Pons (tissue), 1 donor: ENCODE measurements at regions not wholly inside any gene's neighbourhood (a gene's known extent, or its start where the extent isn't known, plus 50 kb on each side); places are given as distances from the start of the nearest gene placed in this dataset.
A peak's percentile ranks its signal among the peaks of the same experiment; 100 is the strongest.
"Not testable (repeated sequence)": the region's sequence is repeated elsewhere in the genome, so short reads cannot be mapped to it uniquely, and the experiment has no call there.

Experiments used
- DNase-seq: peaks from one replicate; pipeline ENCODE4 v3.0.0-alpha.2; 2016; ENCODE audit warnings: low spot score

DNA sequence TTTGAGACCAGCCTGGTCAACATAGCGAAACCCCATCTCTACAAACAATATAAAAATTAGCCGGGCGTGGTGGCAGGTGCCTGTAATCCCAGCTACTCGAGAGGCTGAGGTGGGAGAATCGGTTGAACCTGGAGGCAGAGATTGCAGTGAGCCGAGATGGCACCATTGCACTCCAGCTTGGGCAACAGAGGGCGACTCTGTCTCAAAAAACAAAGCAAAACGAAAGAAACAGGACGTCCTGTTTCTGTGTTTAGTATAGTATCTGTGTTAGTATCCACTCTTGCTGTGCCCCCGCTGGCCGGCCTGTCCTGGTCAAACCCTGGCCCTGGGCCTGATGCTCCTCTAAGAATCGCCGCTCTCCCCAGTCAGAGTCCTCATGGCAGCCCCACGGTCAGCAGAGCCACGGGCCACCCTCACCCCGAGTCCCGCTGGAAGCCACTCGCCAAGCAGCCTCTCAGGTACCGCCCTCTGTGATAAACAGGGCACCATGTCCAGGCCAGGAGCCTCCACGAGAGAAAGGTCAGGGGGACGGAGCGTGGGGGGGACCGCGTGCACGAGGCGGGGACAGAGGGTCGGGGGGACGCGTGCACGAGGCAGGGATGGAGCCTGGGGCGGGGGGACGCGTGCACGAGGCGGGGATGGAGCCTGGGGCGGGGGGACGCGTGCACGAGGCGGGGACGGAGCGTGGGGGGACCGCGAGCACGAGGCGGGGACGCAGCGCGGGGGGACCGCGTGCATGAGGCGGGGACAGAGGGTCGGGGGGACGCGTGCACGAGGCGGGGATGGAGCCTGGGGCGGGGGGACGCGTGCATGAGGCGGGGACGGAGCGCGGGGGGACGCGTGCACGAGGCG, 384.5 kb downstream of the SMOC2 start:
- no peak for DNase-seq

GRCh38 chr6:168823397-168824212, 382.6 kb downstream of the SMOC2 start:
- no peak for DNase-seq

- DNase-seq = no peak
Measured at GRCh38 chr6:168822376-168822775, 381.4 kb downstream of the SMOC2 start.

DNA sequence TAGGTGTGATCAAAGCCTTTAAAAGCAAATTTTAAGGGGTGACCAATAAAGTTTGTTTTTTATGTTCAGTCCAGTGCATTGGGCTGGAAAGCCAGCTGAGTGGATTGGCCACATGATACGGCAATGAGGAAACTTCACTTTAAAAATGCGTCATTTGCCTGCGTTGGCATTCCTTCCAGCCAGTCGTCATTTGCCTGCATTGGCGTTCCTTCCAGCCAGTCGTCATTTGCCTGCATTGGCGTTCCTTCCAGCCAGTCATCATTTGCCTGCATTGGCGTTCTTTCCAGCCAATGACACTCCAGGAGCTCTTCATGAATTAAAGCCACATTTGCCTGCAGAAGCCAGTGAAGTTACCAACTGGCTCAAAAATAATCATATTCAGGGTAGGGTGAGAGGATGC, 378.6 kb downstream of the SMOC2 start:
- DNase-seq = no peak

DNA sequence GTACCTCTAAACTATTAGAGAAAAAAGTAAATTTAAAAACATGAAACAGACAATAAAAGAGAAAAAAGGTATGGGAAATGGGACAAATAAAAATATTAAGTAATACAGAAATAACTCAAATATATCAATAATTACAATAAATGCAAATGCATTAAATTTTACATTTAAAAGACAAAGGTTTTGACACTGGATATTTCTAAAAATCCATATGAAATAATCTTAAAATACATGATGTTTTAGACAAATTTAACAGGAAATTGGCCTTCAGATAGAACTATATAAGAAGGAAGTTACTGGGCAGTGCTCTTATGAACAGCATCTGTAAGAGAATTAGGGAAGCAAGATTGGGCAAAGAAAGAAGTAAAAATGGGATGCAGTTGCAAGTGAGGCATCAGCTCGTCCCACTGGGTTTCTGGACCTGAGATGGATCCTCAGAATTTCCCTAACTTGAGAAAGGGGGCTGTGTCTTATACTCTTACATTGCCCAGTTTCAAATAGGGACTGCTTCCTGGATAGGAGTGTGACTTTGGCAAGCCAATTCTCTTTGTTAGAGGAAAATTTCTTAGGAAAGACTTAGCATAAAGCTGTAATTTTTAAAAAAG, 376.7 kb downstream of the SMOC2 start:
- no peak for DNase-seq

DNA sequence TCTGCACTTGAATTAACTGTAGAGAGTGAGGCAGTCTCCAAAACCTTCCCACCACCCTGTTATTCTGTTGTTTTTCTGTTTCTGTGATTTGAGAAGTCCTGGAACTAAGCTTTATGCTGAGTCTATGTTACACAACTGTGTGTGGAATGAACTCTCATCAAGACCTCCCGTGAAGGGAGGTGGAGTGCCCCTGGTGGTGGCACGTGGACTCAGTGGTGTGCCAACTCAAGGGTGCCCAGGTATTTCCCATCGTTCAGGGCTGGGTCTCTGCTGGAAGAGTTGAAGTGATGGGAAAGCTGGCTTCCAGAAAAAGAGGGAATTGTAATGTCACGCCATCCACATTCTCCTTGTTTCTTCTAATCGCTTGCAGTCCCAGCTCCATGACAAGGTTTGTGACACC, 374.2 kb downstream of the SMOC2 start:
- DNase-seq = no peak

DNA sequence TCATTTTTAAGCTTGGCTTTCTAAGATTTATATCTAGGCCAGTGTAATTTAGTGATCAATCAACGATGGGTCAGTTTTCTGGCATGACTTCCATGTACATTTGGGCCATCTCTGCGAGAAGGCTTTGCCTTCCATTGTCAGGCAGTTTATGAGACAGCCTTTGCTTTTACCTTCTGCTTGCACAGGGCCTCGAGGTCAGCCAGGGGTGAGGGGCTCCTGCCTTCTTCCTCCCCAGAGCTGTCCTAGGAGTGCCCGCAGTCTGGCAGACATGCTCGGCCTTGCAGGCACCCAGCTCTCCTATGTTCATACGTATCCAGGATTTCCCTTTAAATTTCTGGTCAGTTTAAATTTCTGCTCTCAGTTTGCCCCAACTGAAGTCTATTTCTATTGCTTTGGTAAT, 367.2 kb downstream of the SMOC2 start:
- DNase-seq = no peak

- no peak for DNase-seq
Measured at GRCh38 chr6:168804331-168804730, 363.3 kb downstream of the SMOC2 start.

DNA sequence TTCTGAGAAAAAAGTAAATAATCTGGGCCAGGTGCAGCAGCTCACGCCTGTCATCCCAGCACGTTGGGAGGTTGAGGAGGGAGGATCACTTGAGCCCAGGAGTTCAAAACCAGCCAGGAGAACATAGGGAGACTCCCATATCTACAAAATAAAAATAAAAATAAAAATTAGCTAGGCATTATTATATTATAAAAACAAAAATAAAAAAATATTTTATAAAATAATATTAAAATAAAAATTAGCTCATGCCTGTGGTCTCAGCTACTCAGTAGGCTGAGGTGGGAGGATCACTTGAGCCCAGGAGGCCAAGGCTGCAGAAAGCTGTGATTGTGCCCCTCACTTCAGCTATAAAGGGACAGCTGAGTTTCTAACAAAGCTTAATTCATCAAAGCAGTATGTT, 362.9 kb downstream of the SMOC2 start:
- DNase-seq = no peak

DNA sequence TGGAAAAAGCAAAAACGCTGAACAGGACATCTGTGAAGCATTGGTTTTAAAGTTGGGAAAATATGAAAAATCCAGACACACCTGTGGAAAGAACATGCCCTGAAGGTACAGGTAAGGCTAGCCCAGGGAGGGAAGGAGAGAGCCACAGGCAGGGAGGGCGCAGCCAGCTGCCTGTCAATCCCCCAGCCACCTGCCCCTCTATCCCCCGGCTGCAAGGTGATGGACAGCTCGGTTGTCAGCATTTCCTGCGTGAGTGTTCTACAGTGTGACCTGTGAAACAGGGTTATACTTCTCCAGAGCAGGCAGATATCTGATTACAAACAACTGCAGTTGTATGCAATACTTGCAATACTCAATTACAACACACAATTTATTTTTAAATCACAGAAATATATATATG, 358.1 kb downstream of the SMOC2 start:
- DNase-seq = no peak

DNA sequence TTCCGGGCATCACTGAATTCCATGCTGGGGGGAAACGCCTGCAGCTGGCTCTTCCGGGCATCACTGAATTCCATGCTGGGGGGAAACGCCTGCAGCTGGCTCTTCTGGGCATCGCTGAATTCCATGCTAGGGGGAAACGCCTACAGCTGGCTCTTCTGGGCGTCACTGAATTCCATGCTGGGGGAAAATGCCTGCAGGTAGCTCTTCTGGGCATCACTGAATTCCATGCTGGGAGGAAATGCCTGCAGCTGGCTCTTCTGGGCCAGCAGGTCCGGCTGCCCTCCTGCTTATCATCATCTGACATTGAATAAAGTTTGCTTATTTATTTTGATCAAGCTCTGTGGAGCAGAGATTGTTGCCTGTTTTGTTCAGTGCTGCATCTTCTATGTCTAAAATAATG, 355.1 kb downstream of the SMOC2 start:
- DNase-seq = no peak

DNA sequence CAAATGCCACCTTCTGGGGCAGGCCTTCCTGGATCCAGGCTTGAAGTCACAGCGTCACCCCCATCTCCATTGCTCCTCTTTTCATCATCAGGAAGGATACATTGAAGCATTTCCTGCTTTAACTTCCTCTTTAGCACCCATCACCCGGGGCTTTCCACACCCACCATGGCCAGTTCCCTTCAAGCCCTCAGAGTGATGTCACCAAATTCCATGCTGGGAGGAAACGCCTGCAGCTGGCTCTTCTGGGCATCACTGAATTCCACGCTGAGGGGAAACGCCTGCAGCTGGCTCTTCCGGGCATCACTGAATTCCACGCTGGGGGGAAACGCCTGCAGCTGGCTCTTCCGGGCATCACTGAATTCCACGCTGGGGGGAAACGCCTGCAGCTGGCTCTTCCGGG, 354.6 kb downstream of the SMOC2 start:
- DNase-seq = not testable (repeated sequence)

DNA sequence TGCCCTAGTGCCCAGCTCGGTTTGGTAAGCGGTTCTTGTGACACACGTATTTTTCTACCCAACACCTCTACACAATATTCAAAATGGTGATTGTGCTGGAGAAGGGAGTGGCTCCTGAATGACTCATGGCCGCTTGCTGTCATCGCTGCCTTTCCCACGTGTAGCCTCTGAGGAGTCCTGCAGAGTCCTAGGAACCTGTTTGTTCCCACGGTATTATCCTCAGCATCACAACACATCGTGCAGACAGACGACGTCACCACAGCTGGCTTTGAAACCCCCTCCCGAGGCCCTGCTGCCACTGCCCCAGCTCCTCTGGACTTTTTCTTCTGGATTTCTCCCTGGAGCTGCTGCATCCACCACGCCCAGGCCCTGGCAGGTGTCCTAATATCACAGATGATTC, 353.5 kb downstream of the SMOC2 start:
- no peak for DNase-seq

DNA sequence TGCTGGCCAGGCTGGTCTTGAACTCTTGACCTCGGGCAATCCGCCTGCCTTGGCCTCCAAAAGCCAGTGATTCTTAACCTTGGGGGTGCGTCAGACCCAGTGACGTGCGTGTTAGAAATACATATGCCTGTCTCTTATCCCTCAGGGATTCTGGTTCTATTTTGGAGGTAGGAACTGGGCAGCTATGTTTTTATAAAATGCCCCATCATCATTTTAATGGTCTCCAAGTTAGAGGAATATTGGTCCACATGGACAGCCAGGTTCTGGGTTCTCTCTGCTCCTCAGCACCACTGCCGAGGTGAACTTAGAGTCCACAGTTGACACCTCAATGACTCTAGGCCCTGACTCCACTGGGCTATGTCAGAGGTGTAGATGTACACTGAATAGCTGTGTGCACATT, 352.7 kb downstream of the SMOC2 start:
- DNase-seq = no peak

DNA sequence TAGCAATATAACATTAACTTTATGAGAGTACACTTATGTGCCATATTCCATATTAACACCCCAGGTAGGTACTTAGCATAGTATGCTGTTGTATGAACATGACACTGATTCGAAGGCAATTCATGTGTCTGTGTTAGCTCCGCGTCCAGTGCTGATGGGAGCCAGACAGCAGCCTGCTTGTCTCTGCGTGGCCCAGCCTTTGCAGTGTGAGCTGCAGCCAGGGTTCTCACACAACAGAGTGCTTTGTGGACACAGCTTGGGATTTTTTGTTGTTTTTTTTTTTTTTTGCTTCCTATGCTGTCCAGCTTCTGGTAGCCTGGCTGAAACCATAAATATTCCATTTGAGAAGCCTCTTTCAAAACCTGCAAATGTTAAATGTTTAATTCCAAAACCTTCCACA, 350.9 kb downstream of the SMOC2 start:
- peak; percentile 95 for DNase-seq

- DNase-seq = no peak
Measured at GRCh38 chr6:168789699-168790098, 348.7 kb downstream of the SMOC2 start.

DNA sequence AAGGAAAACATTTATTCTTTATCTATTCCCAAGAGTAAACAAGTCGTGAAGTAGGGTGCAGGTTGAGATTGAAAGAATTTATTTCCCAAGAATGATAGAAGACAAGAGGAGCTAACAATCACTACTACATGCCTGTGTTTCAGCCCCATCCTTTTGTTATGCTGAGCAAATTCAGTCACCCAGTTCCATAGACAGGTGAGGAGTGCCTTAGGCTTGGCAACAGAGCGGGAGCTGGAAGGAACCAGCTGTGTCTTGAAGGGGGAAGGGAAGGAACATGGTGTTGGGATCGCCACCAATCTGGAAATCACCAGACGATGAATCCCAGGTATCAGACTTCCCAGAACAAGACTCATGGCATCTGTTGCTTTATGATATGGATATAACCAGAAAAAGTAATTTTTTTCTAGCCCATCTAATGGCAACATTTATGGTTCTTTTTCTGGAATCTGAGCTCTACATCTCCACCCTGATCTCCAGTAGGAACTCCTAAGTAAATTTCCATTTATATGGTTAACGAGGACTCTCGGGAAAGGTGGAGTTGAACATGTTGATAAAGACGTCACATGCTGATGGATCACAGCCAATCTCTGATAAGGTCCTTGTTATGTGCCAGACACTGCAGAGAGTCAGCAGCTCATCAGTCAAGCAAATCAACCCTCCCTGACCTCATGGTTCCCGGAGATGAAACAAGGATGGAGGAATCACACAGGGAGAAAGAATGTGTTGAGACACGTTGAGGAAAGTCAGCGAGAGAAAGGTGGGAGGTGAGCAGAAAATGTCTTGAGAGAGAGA, 344.9 kb downstream of the SMOC2 start:
- no peak for DNase-seq

DNA sequence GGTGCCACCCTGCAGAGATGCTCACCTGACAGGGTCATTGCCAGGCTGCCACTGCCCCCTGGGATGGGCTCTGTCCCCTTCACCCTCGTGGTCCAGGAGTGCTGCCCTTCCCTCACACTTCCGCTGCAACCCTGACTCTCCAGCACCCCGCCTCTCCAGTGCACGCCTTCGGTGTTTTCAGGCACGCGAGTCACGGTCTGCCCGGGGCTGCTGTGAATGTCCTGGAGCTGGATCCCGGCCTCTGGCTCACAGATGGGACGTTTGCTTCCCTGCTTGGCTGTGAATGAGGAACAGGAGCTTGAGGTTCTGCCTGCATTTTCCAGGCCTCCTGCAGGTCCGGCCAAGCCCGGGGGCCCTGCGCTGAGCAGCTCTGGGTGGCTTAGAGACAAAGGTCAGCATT, 343.4 kb downstream of the SMOC2 start:
- DNase-seq = no peak

- no peak for DNase-seq
Measured at GRCh38 chr6:168783720-168784119, 342.7 kb downstream of the SMOC2 start.

GRCh38 chr6:168782187-168782751, 341.3 kb downstream of the SMOC2 start:
- DNase-seq = peak; percentile 8

- DNase-seq = peak; percentile 31
Measured at GRCh38 chr6:168778201-168778600, 337.2 kb downstream of the SMOC2 start.

- DNase-seq = no peak
Measured at GRCh38 chr6:168774381-168774780, 333.4 kb downstream of the SMOC2 start.
